HepG2 (cell line): ENCODE measurements at regions not wholly inside any gene's neighbourhood (a gene's known extent, or its start where the extent isn't known, plus 50 kb on each side); places are given as distances from the start of the nearest gene placed in this dataset.

Experiments used
- ATAC-seq: fragments of 200-7000 bp; cut with Tn5 transposase; 3 replicates; pipeline ENCODE4 v1.9.1; 2020; ENCODE audit warnings: mild to moderate bottlenecking, moderate library complexity
- BruUV-seq: library from RNA; stranded (reverse); fragments of 400-500 nt; replicated peaks from 2 replicates; lab custom pipeline; 2021; lab: Mats Ljungman, UMichigan
- CTCF ChIA-PET: fragments of 300-600 bp; formaldehyde crosslinking; extraction: SDS; loops from one replicate; lab custom pipeline; 2021; ENCODE audit warnings: low total read pairs, inconsistent platforms, low intra/inter-chr PET ratio; lab: Yijun Ruan, JAX
- POLR2A ChIA-PET: fragments of 350-600 bp; sonication (Branson Sonifier 250); formaldehyde crosslinking; loops from one replicate; lab custom pipeline; 2020; ENCODE audit warnings: antibody characterized with exemption, inconsistent platforms; lab: Yijun Ruan, JAX
- DNase-seq: peaks from one replicate; pipeline ENCODE4 v3.0.0-alpha.2; 2015; ENCODE audit warnings: low spot score
- FAIRE-seq: peaks from 3 replicates; lab custom pipeline; 2011; peaks lifted over from hg19 to GRCh38; lab: Jason Lieb, UNC
- H2AFZ ChIP-seq: one replicate; pipeline ENCODE4 v1.6.1; 2011; ENCODE audit warnings: low read length, inconsistent platforms
- H3K27ac ChIP-seq: fragments of 300-600 bp; 3 replicates; pipeline ENCODE4 v1.8.0; 2011; ENCODE audit warnings: mixed run types, mild to moderate bottlenecking, mixed read lengths, low read length, inconsistent platforms; ENCODE audit not compliant: insufficient read depth; ENCODE audit errors: extremely low read length
- H3K27me3 ChIP-seq, 2 experiments: fragments of 200-600 bp in 1 of 2; 2 replicates in 1 of 2; 3 replicates in 1 of 2; pipeline versions ENCODE4 v1.6.0 to v1.8.0; 2011; ENCODE audit warnings: low read length in 2 of 2, mild to moderate bottlenecking in 2 of 2, moderate library complexity in 2 of 2, inconsistent platforms in 1 of 2; ENCODE audit not compliant: insufficient read depth in 2 of 2, control insufficient read depth in 1 of 2
- H3K36me3 ChIP-seq, 2 experiments: fragments of 200-600 bp in 1 of 2; replicated peaks in 1 of 2; 2 replicates in 1 of 2; 3 replicates in 1 of 2; pipeline versions ENCODE4 v1.5.1 to v1.8.0; 2011; ENCODE audit warnings: low read length in 2 of 2, inconsistent platforms in 1 of 2; ENCODE audit not compliant: insufficient read depth in 2 of 2, control insufficient read depth in 1 of 2
- H3K4me1 ChIP-seq: 2 replicates; pipeline ENCODE4 v1.5.1; 2012; ENCODE audit warnings: low read length, inconsistent platforms; ENCODE audit not compliant: insufficient read depth
- H3K4me2 ChIP-seq: 2 replicates; pipeline ENCODE4 v1.6.0; 2011; ENCODE audit warnings: low read depth, low read length, inconsistent platforms
- H3K4me3 ChIP-seq, 3 experiments: fragments of 200-600 bp in 1 of 3; sonication (generic), shearing (Covaris generic) in 1 of 3; replicated peaks in 1 of 3; 2 replicates each; pipeline ENCODE4 v1.5.1; 2011 to 2016; ENCODE audit warnings: low read length in 3 of 3, inconsistent platforms in 2 of 3, low read depth in 2 of 3, mild to moderate bottlenecking in 2 of 3, control low read depth in 1 of 3, mixed read lengths in 1 of 3; ENCODE audit not compliant: insufficient read depth in 1 of 3
- H3K79me2 ChIP-seq: one replicate; pipeline ENCODE4 v1.6.1; 2011; ENCODE audit warnings: low read length, inconsistent platforms; ENCODE audit not compliant: insufficient read depth
- H3K9ac ChIP-seq: 2 replicates; pipeline ENCODE4 v1.6.0; 2011; ENCODE audit warnings: mild to moderate bottlenecking, low read depth, low read length, inconsistent platforms; ENCODE audit not compliant: insufficient read depth
- H3K9me3 ChIP-seq: 2 replicates; pipeline ENCODE4 v1.5.1; 2012; ENCODE audit warnings: mild to moderate bottlenecking, low read length
- H4K20me1 ChIP-seq: 2 replicates; pipeline ENCODE4 v1.6.0; 2011; ENCODE audit warnings: inconsistent platforms, mild to moderate bottlenecking, low read length, moderate library complexity; ENCODE audit not compliant: insufficient read depth
- GABPA ChIP-seq, 2 experiments: IDR thresholded peaks; 2 replicates each; pipeline ENCODE4 v1.6.1; 2011 to 2016; ENCODE audit warnings: low read depth in 2 of 2, low read length in 1 of 2, missing biosample characterization in 1 of 2, missing genetic modification characterization in 1 of 2
- GABPB1 ChIP-seq: IDR thresholded peaks from 2 replicates; pipeline ENCODE4 v1.6.1; 2016; ENCODE audit warnings: mild to moderate bottlenecking, missing genetic modification reagents, moderate library complexity, missing compliant biosample characterization
- IRF2 ChIP-seq: IDR thresholded peaks from 2 replicates; pipeline ENCODE4 v1.6.1; 2018; ENCODE audit warnings: missing genetic modification reagents, missing compliant biosample characterization
- NR2C2 ChIP-seq: sonication (generic); formaldehyde crosslinking; IDR thresholded peaks from 2 replicates; pipeline ENCODE4 v1.4.0; 2020; ENCODE audit warnings: missing genetic modification reagents, mild to moderate bottlenecking, moderate library complexity, borderline replicate concordance
- PAF1 ChIP-seq: IDR thresholded peaks from 2 replicates; pipeline ENCODE4 v1.6.1; 2016; ENCODE audit warnings: missing genetic modification reagents, missing compliant biosample characterization
- ZMYM2 ChIP-seq: sonication (generic); formaldehyde crosslinking; IDR thresholded peaks from 2 replicates; pipeline ENCODE4 v1.8.0; 2022; ENCODE audit warnings: mild to moderate bottlenecking, missing genetic modification reagents
- ZNF282 ChIP-seq: fragments of 450-650 bp; IDR thresholded peaks from 2 replicates; pipeline ENCODE4 v1.6.1; 2018; ENCODE audit not compliant: partially characterized antibody
- ZNF674 ChIP-seq: sonication (generic); formaldehyde crosslinking; IDR thresholded peaks from 2 replicates; pipeline ENCODE4 v1.5.0; 2020; ENCODE audit warnings: low read depth, mild to moderate bottlenecking, missing genetic modification reagents
- ZNF790 ChIP-seq: sonication (generic); formaldehyde crosslinking; IDR thresholded peaks from 2 replicates; pipeline ENCODE4 v1.8.0; 2022; ENCODE audit warnings: missing genetic modification reagents, mild to moderate bottlenecking, borderline replicate concordance
- ZSCAN30 ChIP-seq: sonication (generic); formaldehyde crosslinking; IDR thresholded peaks from 2 replicates; pipeline ENCODE4 v1.5.0; 2020; ENCODE audit warnings: mild to moderate bottlenecking, missing genetic modification reagents
- WGBS: methylation state at CpG from one replicate; pipeline ENCODE4 v1.1.6; 2017; ENCODE audit warnings: low lambda C conversion rate; 5-methylcytosine and 5-hydroxymethylcytosine counted together
- in situ Hi-C: cut with HindIII; loops from 2 replicates; pipeline ENCODE4 v1.10.0; 2017; ENCODE audit warnings: low pct_unique_long_range_greater_than_20kb; ENCODE audit not compliant: extremely low pct_ligation_motif_present
- intact Hi-C: fragments of 100-400 bp; cut with micrococcal nuclease; formaldehyde crosslinking; loops from one replicate; pipeline ENCODE4 v1.10.0; 2022; ENCODE audit not compliant: unreplicated experiment
- TF ChIP-seq, protein P1 (sequence below): sonication (generic); formaldehyde crosslinking; IDR thresholded peaks from 2 replicates; pipeline ENCODE4 v1.4.0; 2020; ENCODE audit warnings: mild to moderate bottlenecking, missing genetic modification reagents
- TF ChIP-seq, protein P2 (sequence below): IDR thresholded peaks from 2 replicates; pipeline ENCODE4 v1.6.1; 2016; ENCODE audit warnings: mild to moderate bottlenecking, missing biosample characterization, missing genetic modification reagents

DNA sequence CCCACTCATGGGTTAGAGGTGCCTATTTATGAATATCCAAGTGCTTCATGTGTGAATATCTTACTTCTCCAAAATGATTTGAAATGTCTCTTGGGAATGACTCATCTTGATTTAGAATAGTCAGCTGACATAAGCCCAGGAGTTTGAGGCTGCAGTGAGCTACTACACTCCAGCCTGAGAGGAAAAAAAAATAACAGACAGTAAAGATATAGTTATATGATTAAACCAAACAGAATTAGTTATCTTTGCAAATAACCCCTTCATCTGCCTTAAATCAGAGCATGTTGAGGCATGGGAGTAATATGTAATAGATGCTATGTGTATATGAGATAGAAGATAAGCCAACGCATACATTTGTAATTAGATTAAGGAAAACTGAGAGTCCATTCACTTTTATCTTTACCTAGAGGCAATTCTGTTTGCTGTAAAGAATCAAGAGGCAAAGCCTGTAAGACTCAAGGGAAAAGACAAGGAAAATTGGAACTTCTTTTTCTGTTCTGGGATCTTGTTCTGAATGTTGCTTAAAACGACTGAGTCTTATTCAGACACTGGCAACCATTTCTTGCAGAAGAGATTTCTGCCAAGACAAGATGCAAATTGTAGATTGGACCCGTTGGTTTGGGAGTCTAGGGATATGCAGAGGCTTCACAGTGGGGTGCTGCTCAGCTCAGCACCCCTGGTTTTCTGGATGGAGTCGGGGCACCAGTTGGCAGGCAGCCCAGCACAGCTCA lies 104.4 kb downstream of the LIPG start (continued):
- no peak for TF ChIP-seq PAF1

DNA sequence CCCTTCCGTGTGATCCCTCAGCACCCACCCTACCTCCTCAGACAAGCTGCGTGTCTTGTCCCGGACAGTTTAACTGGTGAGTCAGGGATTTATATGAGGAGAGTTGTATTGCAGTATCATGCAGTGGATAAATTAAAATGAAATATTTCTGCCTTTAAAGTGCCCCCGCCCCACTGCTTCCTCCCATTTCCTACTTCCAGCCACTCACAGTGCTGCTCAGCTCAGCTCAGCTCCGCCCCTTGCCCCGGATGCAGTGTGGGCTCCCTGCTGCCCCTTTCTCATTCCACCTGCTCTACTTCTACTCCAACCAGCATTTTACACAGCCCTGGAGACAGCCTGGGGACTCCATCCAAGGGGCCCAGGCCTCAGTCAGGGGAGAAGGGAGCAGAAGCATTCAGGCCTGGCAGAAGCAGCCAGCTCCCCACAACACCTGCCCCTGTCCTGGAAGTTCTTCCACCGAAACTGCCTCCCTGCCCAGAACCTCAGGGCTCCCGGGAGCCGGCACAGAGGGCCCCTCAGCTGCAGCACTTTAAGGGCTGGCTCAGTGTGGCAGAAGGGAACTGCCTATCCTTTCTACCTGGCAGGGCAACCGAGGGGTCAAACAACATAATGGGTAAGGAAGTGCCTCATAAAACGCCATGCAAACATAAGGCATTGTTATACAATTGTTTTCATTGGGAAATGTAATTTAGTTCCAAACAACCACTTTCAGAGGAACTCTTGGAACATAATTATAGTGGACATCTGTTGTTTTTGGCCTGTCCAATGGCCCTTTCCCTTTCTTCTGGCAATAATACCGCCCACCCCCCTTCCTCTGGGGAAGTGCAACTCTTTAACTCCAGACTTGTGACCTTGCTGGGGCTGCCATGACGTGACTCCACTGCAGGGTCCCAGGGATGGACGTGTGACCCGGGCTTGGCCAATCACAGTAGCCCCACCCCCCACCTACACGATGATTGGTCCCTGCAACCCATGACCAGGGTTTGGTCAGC lies 102.3 kb downstream of the LIPG start:
- H2AFZ ChIP-seq, result no peak overlapping the region
- in situ Hi-C loops, result no loop called here
- no peak for DNase-seq
- TF ChIP-seq ZNF674 (CRISPR knock-in tag), result no peak
- TF ChIP-seq, protein P1, sequence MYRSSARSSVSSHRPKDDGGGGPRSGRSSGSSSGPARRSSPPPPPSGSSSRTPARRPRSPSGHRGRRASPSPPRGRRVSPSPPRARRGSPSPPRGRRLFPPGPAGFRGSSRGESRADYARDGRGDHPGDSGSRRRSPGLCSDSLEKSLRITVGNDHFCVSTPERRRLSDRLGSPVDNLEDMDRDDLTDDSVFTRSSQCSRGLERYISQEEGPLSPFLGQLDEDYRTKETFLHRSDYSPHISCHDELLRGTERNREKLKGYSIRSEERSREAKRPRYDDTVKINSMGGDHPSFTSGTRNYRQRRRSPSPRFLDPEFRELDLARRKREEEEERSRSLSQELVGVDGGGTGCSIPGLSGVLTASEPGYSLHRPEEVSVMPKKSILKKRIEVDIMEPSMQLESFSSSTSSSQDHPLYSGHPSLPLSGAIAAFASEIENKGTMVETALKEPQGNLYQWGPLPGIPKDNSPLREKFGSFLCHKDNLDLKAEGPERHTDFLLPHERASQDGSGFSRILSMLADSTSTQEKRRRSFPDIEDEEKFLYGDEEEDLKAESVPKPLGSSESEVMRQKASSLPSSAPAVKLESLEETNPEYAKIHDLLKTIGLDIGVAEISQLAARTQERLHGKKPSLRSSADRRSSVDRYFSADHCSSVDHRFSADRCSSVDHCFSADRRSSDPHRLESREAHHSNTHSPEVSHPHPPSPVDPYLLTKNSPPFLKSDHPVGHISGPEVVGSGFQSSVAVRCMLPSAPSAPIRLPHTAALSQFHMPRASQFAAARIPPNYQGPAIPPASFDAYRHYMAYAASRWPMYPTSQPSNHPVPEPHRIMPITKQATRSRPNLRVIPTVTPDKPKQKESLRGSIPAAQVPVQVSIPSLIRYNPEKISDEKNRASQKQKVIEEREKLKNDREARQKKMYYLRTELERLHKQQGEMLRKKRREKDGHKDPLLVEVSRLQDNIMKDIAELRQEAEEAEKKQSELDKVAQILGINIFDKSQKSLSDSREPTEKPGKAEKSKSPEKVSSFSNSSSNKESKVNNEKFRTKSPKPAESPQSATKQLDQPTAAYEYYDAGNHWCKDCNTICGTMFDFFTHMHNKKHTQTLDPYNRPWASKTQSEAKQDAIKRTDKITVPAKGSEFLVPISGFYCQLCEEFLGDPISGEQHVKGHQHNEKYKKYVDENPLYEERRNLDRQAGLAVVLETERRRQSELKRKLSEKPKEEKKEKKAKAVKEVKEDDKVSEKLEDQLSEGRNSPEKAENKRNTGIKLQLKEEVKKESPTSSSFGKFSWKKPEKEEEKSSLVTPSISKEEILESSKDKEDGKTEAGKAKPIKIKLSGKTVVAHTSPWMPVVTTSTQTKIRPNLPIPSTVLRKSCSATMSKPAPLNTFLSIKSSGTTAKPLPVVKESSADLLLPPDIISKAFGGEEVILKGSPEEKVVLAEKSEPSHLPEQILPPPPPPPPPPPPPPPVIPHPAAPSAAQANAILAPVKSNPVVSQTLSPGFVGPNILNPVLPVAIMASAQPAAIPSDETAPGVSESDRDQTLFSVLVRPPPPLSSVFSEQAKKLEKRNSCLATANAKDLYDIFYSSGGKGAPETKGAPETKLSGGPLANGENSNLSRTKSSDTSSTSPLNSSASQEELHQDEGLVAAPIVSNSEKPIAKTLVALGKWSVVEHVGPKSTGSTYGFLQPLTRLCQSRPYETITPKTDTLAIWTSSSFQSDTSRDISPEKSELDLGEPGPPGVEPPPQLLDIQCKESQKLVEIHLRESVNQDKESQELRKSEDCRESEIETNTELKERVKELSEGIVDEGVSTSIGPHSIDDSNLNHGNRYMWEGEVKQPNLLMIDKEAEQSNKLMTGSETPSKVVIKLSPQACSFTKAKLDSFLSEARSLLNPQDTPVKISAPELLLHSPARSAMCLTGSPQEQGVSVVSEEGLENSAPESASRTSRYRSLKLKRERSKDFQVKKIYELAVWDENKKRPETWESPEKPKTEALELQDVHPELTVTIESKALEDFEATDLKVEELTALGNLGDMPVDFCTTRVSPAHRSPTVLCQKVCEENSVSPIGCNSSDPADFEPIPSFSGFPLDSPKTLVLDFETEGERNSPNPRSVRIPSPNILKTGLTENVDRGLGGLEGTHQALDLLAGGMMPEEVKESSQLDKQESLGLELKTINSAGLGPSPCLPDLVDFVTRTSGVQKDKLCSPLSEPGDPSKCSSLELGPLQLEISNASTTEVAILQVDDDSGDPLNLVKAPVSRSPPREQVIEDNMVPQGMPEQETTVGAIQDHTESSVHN (CRISPR knock-in tag), result no peak
- no peak for TF ChIP-seq ZSCAN30 (CRISPR knock-in tag)
- TF ChIP-seq IRF2 (CRISPR knock-in tag), result no peak
- TF ChIP-seq, protein P2, sequence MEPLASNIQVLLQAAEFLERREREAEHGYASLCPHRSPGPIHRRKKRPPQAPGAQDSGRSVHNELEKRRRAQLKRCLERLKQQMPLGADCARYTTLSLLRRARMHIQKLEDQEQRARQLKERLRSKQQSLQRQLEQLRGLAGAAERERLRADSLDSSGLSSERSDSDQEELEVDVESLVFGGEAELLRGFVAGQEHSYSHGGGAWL (CRISPR knock-in tag), result no peak
- TF ChIP-seq NR2C2 (CRISPR knock-in tag), result peak; percentile 68; the same call in 1 of the 2 replicates
- TF ChIP-seq ZMYM2, result no peak
- no peak for TF ChIP-seq GABPA (IDR thresholded peaks at IDR 0.05; ENCODE audit: low read depth, low read length)
- TF ChIP-seq GABPA (CRISPR knock-in tag; IDR thresholded peaks at IDR 0.05; ENCODE audit: low read depth), result 0 out of 2 replicates have a peak, but pooled peaks have one; percentile 19
- peak; percentile 48; the same call in 1 of the 2 replicates for TF ChIP-seq GABPB1 (CRISPR knock-in tag)
- no peak for TF ChIP-seq ZNF790 (CRISPR knock-in tag)
- no peak for TF ChIP-seq ZNF282
- TF ChIP-seq, all 625 proteins: peak for 3
- no peak for FAIRE-seq
- no peak overlapping the region for H3K27ac ChIP-seq
- H3K4me3 ChIP-seq, result no peak overlapping the region
- peak; percentile 43; the same call in 2 of the 3 replicates for ATAC-seq
- BruUV-seq, result no TSS peak
- H3K4me2 ChIP-seq, result no peak overlapping the region; the same call in 1 of the 2 replicates
- no peaks in the 10 kb centered on the region for H3K36me3 ChIP-seq
- ChIA-PET POLR2A (no interaction called here), CTCF (no interaction called here)
- H3K79me2 ChIP-seq, result no peaks in the 10 kb centered on the region
- WGBS, result 52% methylated on average over 15 of the region's 16 CpGs
- H3K9ac ChIP-seq, result no peak overlapping the region
- intact Hi-C loops, result no loop called here
- H3K27me3 ChIP-seq, result peaks cover 1 to 32% of the 10 kb centered on the region in 2 experiments; a peak in 2 of 5 replicates
- H4K20me1 ChIP-seq, result no peaks in the 10 kb centered on the region
- no peaks in the 10 kb centered on the region for H3K4me1 ChIP-seq
- H3K9me3 ChIP-seq, result no peaks in the 10 kb centered on the region
